HFFc6 (cell line): ENCODE measurements at regions not wholly inside any gene's neighbourhood (a gene's known extent, or its start where the extent isn't known, plus 50 kb on each side); places are given as distances from the start of the nearest gene placed in this dataset.

Experiments used
- DNase-seq: peaks from one replicate; pipeline ENCODE4 v3.0.0-alpha.2; 2018
- H3K27ac Mint-ChIP-seq: 2 replicates; pipeline ENCODE4 v1.8.0; 2020; ENCODE audit warnings: mild to moderate bottlenecking, mixed read lengths
- H3K27me3 Mint-ChIP-seq: 2 replicates; pipeline ENCODE4 v1.8.0; 2021; ENCODE audit warnings: mild to moderate bottlenecking, moderate library complexity, mixed read lengths; ENCODE audit not compliant: insufficient read depth
- H3K36me3 Mint-ChIP-seq: 2 replicates; pipeline ENCODE4 v1.8.0; 2021; ENCODE audit warnings: low read depth, mixed read lengths
- H3K4me1 Mint-ChIP-seq: 2 replicates; pipeline ENCODE4 v1.8.0; 2020; ENCODE audit warnings: low read depth, mixed read lengths
- H3K4me3 Mint-ChIP-seq: 2 replicates; pipeline ENCODE4 v1.8.0; 2020; ENCODE audit warnings: mild to moderate bottlenecking, moderate library complexity, mixed read lengths
- H3K9me3 Mint-ChIP-seq: 2 replicates; pipeline ENCODE4 v1.8.0; 2020; ENCODE audit warnings: mild to moderate bottlenecking, mixed read lengths
- TF ChIP-seq, protein P1 (sequence below): fragments of 200-600 bp; sonication (generic); IDR thresholded peaks from 2 replicates; pipeline ENCODE4 v1.5.0; 2021; ENCODE audit warnings: antibody characterized with exemption, mild to moderate bottlenecking

DNA sequence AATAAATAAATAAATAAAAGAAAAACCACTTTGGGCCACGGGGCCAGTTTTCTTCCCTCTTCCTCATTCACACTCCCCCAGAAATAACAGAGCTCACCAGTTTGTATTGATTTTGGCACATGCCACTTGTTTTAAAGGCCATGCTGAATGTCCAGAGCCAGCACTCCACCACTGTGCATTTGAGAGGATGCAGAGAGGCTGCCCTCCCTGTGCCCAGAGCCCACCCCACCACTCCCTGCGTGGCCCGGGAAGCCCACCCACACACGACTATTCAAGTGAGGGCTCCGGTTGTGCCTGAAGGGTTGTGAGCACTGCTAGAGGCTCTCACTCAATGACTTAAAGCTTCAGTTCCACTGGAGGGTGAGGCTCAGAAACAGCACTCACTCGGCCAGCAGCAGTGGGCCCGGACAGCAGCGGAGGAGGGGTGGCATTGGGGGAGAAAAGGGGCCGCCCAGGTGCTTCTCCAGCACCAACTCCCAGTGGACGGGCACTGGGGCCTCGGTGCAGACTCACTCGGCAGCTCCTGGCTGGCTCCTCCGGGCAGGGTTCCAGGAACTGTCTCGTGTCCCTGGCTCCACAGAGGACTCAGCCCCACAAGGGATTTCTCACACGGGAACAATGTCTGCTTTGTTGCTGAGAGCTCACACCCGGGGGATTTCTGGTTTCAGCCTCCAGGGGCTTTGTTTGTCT, 112.7 kb downstream of the SHANK2 start:
- Mint-ChIP-seq H3K4me3 (no peak overlapping the region), H3K27ac (no peak overlapping the region)
- DNase-seq = no peak

DNA sequence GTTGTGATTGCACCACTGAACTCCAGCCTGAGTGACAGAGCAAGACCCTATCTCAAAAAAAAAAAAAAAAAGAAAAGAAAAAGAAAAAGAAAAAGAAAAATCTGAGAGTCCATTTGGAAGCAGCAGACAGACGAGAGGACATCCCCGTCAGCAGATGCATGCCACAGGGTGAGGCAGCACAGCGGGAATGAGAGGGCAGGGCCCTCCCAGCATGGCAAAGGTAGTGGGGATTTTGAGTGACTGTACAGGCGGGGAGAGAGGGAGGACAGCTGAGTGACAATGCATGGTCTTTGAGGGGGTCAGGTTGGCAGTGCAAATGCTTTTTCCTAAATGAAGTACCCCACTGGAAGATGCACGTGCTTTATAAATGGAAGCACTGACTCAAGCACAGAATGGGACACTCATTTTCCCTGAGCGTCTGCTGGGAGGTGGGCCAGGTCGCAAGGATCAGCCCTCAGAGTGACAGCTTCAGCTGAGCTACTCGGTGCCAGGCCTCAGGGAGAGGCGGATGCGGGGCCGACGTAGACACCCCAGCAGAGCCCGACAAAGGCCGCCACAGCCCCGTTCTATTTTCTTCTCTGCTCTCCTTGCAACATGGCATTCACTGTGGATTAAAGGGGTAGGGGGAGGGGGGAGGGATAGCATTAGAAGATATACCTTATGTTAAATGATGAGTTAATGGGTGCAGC, 113.5 kb downstream of the SHANK2 start:
- H3K36me3 Mint-ChIP-seq = no peaks in the 10 kb centered on the region
- DNase-seq = no peak
- no peaks in the 10 kb centered on the region; the same call in 1 of the 2 replicates for H3K27me3 Mint-ChIP-seq
- H3K9me3 Mint-ChIP-seq = peaks cover 26% of the 10 kb centered on the region; the same call in 1 of the 2 replicates
- H3K27ac Mint-ChIP-seq = no peak overlapping the region
- no peak overlapping the region for H3K4me3 Mint-ChIP-seq
- TF ChIP-seq, protein P1, sequence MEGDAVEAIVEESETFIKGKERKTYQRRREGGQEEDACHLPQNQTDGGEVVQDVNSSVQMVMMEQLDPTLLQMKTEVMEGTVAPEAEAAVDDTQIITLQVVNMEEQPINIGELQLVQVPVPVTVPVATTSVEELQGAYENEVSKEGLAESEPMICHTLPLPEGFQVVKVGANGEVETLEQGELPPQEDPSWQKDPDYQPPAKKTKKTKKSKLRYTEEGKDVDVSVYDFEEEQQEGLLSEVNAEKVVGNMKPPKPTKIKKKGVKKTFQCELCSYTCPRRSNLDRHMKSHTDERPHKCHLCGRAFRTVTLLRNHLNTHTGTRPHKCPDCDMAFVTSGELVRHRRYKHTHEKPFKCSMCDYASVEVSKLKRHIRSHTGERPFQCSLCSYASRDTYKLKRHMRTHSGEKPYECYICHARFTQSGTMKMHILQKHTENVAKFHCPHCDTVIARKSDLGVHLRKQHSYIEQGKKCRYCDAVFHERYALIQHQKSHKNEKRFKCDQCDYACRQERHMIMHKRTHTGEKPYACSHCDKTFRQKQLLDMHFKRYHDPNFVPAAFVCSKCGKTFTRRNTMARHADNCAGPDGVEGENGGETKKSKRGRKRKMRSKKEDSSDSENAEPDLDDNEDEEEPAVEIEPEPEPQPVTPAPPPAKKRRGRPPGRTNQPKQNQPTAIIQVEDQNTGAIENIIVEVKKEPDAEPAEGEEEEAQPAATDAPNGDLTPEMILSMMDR = no peak
- H3K4me1 Mint-ChIP-seq = no peaks in the 10 kb centered on the region

More for the DNA sequence above, 112.7 kb downstream of the SHANK2 start:
- H3K4me1 Mint-ChIP-seq = no peaks in the 10 kb centered on the region
- TF ChIP-seq, protein P1 = no peak
- H3K9me3 Mint-ChIP-seq = peaks cover 26% of the 10 kb centered on the region; the same call in 1 of the 2 replicates
- no peaks in the 10 kb centered on the region; the same call in 1 of the 2 replicates for H3K27me3 Mint-ChIP-seq
- no peaks in the 10 kb centered on the region for H3K36me3 Mint-ChIP-seq

DNA sequence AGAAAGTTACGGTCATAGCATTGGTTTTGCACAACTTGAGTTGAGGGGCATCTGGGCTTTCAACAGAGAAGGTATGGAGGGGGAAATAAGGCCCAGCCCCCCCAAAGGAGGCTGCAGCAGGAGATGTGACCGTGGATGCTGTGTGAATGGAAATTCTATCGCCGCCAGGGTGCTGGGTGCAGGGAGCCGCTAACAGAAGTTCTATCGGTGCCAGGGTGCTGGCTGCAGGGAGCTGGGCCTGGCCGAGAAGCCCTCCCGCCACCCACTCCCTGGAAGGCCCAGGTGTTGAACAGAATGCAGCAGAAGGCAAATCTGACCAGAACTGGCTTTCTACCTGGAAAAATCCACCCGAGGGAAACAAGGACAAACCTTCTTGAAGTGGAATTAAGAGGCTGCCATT, 115.0 kb downstream of the SHANK2 start:
- no peak overlapping the region for H3K4me3 Mint-ChIP-seq
- H3K36me3 Mint-ChIP-seq = no peaks in the 10 kb centered on the region
- DNase-seq = no peak
- no peaks in the 10 kb centered on the region for H3K4me1 Mint-ChIP-seq
- TF ChIP-seq, protein P1 = no peak
- H3K9me3 Mint-ChIP-seq = peaks cover 26% of the 10 kb centered on the region; the same call in 1 of the 2 replicates
- H3K27ac Mint-ChIP-seq = no peak overlapping the region
- no peaks in the 10 kb centered on the region; the same call in 1 of the 2 replicates for H3K27me3 Mint-ChIP-seq

DNA sequence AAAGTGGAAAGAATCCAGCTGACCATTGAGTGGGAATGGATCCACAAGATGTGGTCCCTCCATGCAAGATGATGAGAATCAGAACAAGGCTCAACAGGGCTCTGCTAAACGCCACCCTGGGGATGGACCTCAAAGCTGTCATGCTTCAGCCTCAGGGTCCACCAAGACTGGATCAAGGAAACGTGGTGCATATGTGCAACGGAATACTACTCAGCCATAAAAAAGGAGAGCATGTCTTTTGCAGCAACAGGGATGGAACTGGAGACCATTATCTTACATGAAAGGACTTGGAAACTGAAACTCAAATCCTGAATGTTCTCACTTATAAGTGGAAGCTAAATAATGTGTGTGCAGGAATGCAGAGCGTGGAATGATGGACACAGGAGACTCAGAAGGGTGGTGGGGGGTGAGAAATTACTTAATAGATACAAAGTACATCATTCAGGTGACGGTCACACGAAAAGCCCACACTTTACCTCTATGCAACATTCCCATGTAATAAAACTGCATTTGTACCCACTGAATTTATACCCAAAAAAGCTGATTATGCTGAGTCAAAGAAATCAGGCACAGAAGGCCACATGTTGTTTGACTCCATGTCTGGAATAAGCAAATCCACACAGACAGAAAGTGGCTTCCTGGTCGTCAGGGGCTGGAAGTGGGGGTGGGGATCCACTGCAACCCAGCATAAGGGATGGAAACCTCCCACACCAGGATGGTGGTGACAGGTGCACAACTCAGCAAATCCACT, 116.1 kb downstream of the SHANK2 start:
- Mint-ChIP-seq H3K4me3 (no peak overlapping the region), H3K4me1 (no peaks in the 10 kb centered on the region), H3K36me3 (no peaks in the 10 kb centered on the region), H3K27ac (no peak overlapping the region), H3K9me3 (peaks cover 28% of the 10 kb centered on the region; the same call in 1 of the 2 replicates), H3K27me3 (no peaks in the 10 kb centered on the region)
- DNase-seq = no peak
- TF ChIP-seq, protein P1 = no peak

DNA sequence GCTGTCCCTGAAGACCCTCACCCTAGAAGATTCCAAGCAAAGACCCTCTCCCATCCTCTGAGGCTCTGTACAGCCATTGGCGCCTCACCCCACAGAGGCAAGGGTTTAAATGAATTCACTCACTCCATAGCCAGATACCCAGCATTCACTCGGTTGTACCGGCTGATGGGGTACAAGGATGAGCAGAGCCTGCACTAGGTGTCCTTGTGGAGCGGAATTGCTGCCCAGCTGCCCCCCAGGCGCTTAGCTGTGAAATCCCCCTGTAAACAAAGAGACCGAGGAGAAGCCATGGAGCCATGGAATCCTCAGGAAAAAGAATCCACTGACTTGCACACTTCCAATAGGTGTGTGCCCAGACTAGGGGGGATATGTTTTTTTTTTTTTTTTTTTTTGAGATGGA, 117.3 kb downstream of the SHANK2 start:
- Mint-ChIP-seq H3K27ac (no peak overlapping the region), H3K9me3 (peaks cover 28% of the 10 kb centered on the region; the same call in 1 of the 2 replicates), H3K36me3 (no peaks in the 10 kb centered on the region), H3K27me3 (peaks cover 2% of the 10 kb centered on the region; the same call in 1 of the 2 replicates), H3K4me3 (no peak overlapping the region), H3K4me1 (no peaks in the 10 kb centered on the region)
- TF ChIP-seq, protein P1 = no peak
- no peak for DNase-seq
